Osteoblast (primary cell): ENCODE measurements at regions not wholly inside any gene's neighbourhood (a gene's known extent, or its start where the extent isn't known, plus 50 kb on each side); places are given as distances from the start of the nearest gene placed in this dataset.
"Not testable (repeated sequence)": the region's sequence is repeated elsewhere in the genome, so short reads cannot be mapped to it uniquely, and the experiment has no call there.

Experiments
- DNase-seq: peaks from one replicate; pipeline ENCODE4 v3.0.0; 2011; ENCODE audit warnings: low spot score, mixed read lengths; ENCODE audit not compliant: insufficient read length; ENCODE audit errors: missing footprints
- H2AFZ ChIP-seq: 2 replicates; pipeline ENCODE4 v1.6.0; 2011; ENCODE audit warnings: mild to moderate bottlenecking, low read length
- H3K27ac ChIP-seq: 2 replicates; pipeline ENCODE4 v1.5.1; 2011; ENCODE audit warnings: mild to moderate bottlenecking, low read depth, low read length, moderate library complexity
- H3K27me3 ChIP-seq: 2 replicates; pipeline ENCODE4 v1.6.0; 2012; ENCODE audit warnings: mild to moderate bottlenecking, control low read depth, inconsistent platforms, low read length, moderate library complexity; ENCODE audit not compliant: insufficient read depth
- H3K36me3 ChIP-seq: 2 replicates; pipeline ENCODE4 v1.5.1; 2011; ENCODE audit warnings: mild to moderate bottlenecking, low read length, control low read depth, moderate library complexity; ENCODE audit not compliant: insufficient read depth
- H3K4me1 ChIP-seq: 2 replicates; pipeline ENCODE4 v1.5.1; 2011; ENCODE audit warnings: mild to moderate bottlenecking, low read length, control low read depth, moderate library complexity; ENCODE audit not compliant: insufficient read depth
- H3K4me2 ChIP-seq: 2 replicates; pipeline ENCODE4 v1.6.0; 2011; ENCODE audit warnings: mild to moderate bottlenecking, low read length; ENCODE audit not compliant: insufficient read depth
- H3K4me3 ChIP-seq: fragments of 200-600 bp; sonication (generic); 3 replicates; pipeline ENCODE4 v1.5.1; 2012; ENCODE audit warnings: mild to moderate bottlenecking, low read length, inconsistent platforms; ENCODE audit not compliant: insufficient read depth
- H3K79me2 ChIP-seq: 2 replicates; pipeline ENCODE4 v1.6.0; 2012; ENCODE audit warnings: mild to moderate bottlenecking, low read length, control low read depth, inconsistent platforms; ENCODE audit not compliant: insufficient read depth
- H3K9me3 ChIP-seq: 2 replicates; pipeline ENCODE4 v1.5.1; 2011; ENCODE audit warnings: low read depth, low read length, control low read depth
- H4K20me1 ChIP-seq: 2 replicates; pipeline ENCODE4 v1.6.0; 2012; ENCODE audit warnings: mild to moderate bottlenecking, low read length, control low read depth; ENCODE audit not compliant: insufficient read depth
- TF ChIP-seq, protein P1 (sequence below): IDR thresholded peaks from 2 replicates; pipeline ENCODE4 v1.5.1; 2011; ENCODE audit warnings: mild to moderate bottlenecking, low read depth, low read length, moderate library complexity; ENCODE audit errors: extremely low read depth

DNA sequence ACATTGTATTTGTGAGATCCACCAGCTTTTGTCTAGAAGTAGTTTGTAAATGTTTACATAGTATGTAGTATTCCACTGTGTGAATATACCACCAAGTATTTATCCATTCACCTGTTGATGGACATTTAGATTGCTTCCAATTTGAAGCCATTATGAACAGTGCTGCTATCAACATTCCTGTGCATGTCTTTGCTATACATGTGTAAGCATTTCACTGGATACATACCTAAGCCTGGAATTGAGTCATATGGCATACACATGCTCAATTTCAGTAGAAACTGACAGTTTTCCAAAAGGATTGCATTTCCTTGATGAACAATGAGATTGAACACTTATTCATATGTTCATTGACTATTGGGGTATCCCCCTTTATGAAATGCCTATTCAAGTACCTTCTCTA lies 540.6 kb upstream of the SOX9 start:
- TF ChIP-seq, protein P1, sequence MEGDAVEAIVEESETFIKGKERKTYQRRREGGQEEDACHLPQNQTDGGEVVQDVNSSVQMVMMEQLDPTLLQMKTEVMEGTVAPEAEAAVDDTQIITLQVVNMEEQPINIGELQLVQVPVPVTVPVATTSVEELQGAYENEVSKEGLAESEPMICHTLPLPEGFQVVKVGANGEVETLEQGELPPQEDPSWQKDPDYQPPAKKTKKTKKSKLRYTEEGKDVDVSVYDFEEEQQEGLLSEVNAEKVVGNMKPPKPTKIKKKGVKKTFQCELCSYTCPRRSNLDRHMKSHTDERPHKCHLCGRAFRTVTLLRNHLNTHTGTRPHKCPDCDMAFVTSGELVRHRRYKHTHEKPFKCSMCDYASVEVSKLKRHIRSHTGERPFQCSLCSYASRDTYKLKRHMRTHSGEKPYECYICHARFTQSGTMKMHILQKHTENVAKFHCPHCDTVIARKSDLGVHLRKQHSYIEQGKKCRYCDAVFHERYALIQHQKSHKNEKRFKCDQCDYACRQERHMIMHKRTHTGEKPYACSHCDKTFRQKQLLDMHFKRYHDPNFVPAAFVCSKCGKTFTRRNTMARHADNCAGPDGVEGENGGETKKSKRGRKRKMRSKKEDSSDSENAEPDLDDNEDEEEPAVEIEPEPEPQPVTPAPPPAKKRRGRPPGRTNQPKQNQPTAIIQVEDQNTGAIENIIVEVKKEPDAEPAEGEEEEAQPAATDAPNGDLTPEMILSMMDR: no peak

GRCh38 chr17:71585540-71585939 lies 535.3 kb upstream of the SOX9 start:
- no peak overlapping the region for H3K27ac ChIP-seq
- DNase-seq: no peak
- H3K4me2 ChIP-seq: no peak overlapping the region
- H4K20me1 ChIP-seq: no peaks in the 10 kb centered on the region
- no peak overlapping the region for H2AFZ ChIP-seq
- no peaks in the 10 kb centered on the region for H3K9me3 ChIP-seq
- H3K4me3 ChIP-seq: no peak overlapping the region
- no peaks in the 10 kb centered on the region for H3K36me3 ChIP-seq
- H3K27me3 ChIP-seq: no peaks in the 10 kb centered on the region
- H3K79me2 ChIP-seq: no peaks in the 10 kb centered on the region
- H3K4me1 ChIP-seq: no peaks in the 10 kb centered on the region
- TF ChIP-seq, protein P1: no peak

More for the DNA sequence above, 540.6 kb upstream of the SOX9 start:
- Histone ChIP-seq H3K79me2 (no peaks in the 10 kb centered on the region), H3K27me3 (no peaks in the 10 kb centered on the region), H3K27ac (no peak overlapping the region), H4K20me1 (no peaks in the 10 kb centered on the region), H3K36me3 (no peaks in the 10 kb centered on the region), H3K4me2 (no peak overlapping the region), H3K4me1 (no peaks in the 10 kb centered on the region), H2AFZ (no peak overlapping the region), H3K4me3 (no peak overlapping the region), H3K9me3 (no peaks in the 10 kb centered on the region)
- DNase-seq: no peak

DNA sequence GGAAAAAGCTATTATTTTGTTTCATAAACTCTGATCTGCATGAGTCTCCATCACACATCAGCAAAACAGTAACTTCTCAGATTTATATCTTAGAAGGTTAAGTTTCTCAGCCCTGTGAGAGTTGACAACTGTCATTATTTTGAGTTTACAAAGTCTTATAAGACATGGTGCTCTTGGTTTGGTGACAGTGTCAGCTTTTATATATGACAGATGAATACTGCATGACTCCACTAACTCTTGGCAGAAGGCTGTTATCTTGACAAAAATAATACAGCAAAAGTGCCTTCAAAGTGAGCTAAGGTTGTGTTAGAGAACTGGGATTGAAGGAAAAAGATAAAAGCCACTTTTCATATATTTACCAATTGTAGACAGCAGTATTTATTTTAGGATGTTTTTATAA lies 528.4 kb upstream of the SOX9 start:
- H3K4me3 ChIP-seq: no peak overlapping the region
- H3K4me2 ChIP-seq: no peak overlapping the region
- no peaks in the 10 kb centered on the region for H3K79me2 ChIP-seq
- H3K4me1 ChIP-seq: no peaks in the 10 kb centered on the region
- no peaks in the 10 kb centered on the region for H3K9me3 ChIP-seq
- DNase-seq: no peak
- H3K36me3 ChIP-seq: no peaks in the 10 kb centered on the region
- no peaks in the 10 kb centered on the region for H3K27me3 ChIP-seq
- no peak overlapping the region for H3K27ac ChIP-seq
- TF ChIP-seq, protein P1: no peak
- H4K20me1 ChIP-seq: no peaks in the 10 kb centered on the region
- no peak overlapping the region for H2AFZ ChIP-seq

DNA sequence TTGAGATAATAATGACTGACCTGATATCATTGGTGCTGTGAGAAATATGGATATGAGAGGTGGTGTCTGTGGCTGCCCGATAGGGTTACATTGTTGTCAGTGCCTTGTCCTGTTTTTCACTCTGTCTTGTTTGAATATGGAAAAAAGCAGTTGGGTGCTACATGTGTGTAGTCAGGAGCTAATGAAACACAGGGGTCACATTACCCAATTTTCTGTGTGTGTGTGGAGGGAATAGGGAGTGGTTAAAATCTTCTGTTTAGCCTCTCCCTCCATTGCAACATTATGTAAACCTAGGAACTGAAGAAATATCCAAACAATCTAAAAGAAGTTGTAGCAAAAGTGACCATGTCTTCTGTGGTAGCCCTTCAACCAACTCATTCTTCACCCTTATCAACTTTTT lies 527.7 kb upstream of the SOX9 start:
- no peaks in the 10 kb centered on the region for H3K4me1 ChIP-seq
- DNase-seq: no peak
- TF ChIP-seq, protein P1: no peak
- no peak overlapping the region for H3K4me3 ChIP-seq
- H3K4me2 ChIP-seq: no peak overlapping the region
- no peaks in the 10 kb centered on the region for H3K36me3 ChIP-seq
- no peaks in the 10 kb centered on the region for H3K27me3 ChIP-seq
- H3K9me3 ChIP-seq: no peaks in the 10 kb centered on the region
- H2AFZ ChIP-seq: no peak overlapping the region
- no peaks in the 10 kb centered on the region for H3K79me2 ChIP-seq
- H4K20me1 ChIP-seq: no peaks in the 10 kb centered on the region
- no peak overlapping the region for H3K27ac ChIP-seq

DNA sequence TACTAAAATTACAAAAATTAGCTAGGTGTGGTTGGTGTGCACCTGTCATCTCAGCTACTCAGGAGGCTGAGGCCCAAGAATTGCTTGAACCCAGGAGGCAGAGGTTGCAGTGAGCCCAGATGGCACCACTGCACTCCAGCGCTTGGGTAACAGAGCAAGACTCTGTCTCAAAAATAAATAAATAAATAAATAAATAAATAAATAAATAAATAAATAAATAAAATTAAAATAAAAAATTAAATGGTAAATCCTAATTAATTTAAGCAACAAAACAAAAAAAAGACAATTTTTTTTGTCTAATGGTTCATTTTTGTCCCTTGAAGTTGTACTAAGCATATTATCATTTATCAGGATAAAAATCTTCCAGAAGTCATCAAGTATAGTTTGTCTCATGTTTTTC lies 521.2 kb upstream of the SOX9 start:
- DNase-seq, H3K27me3 ChIP-seq, H3K79me2 ChIP-seq, H3K9me3 ChIP-seq, H3K4me2 ChIP-seq, H2AFZ ChIP-seq, H3K27ac ChIP-seq, H4K20me1 ChIP-seq, H3K4me3 ChIP-seq, H3K4me1 ChIP-seq, H3K36me3 ChIP-seq: not testable (repeated sequence)
